Upper lobe of left lung (tissue), 6 donors: ENCODE measurements at regions not wholly inside any gene's neighbourhood (a gene's known extent, or its start where the extent isn't known, plus 50 kb on each side); places are given as distances from the start of the nearest gene placed in this dataset.

Experiments used
- ATAC-seq, 2 donors: fragments of 200-7000 bp; cut with Tn5 transposase; one replicate each; pipeline ENCODE4 v1.9.1; 2022; ENCODE audit warnings: mild to moderate bottlenecking in 2 of 2, moderate library complexity in 2 of 2; ENCODE audit not compliant: low FRiP score in 2 of 2
- DNase-seq, 2 donors: peaks; one replicate each; pipeline ENCODE4 v3.0.0-alpha.2; 2019 to 2020
- H3K27ac ChIP-seq, 4 donors: fragments of 200-600 bp; sonication (generic); one replicate each; pipeline ENCODE4 v1.5.1; 2016 to 2019
- H3K27me3 ChIP-seq, 4 donors: fragments of 200-600 bp; sonication (generic); one replicate each; pipeline ENCODE4 v1.5.1; 2017 to 2019
- H3K36me3 ChIP-seq, 4 donors: fragments of 200-600 bp; sonication (generic); one replicate each; pipeline ENCODE4 v1.5.1; 2016 to 2019
- H3K4me1 ChIP-seq, 4 donors: fragments of 200-600 bp; sonication (generic); one replicate each; pipeline ENCODE4 v1.5.1; 2018 to 2019
- H3K4me3 ChIP-seq, 4 donors: fragments of 200-600 bp; sonication (generic); one replicate each; pipeline ENCODE4 v1.5.1; 2017 to 2019; ENCODE audit warnings: mild to moderate bottlenecking in 2 of 4, moderate library complexity in 1 of 4
- H3K9me3 ChIP-seq, 4 donors: fragments of 200-600 bp; sonication (generic); one replicate each; pipeline ENCODE4 v1.5.1; 2018 to 2019
- EP300 ChIP-seq, 4 donors: sonication (generic); formaldehyde crosslinking; IDR thresholded peaks; one replicate each; pipeline ENCODE4 v1.5.1; 2017; ENCODE audit warnings: antibody characterized with exemption in 4 of 4, control low read depth in 2 of 4
- POLR2A ChIP-seq, 4 donors: fragments of 450-650 bp; IDR thresholded peaks; one replicate each; pipeline ENCODE4 v1.5.1; 2016 to 2017; ENCODE audit warnings: antibody characterized with exemption in 4 of 4, mild to moderate bottlenecking in 2 of 4
- POLR2AphosphoS5 ChIP-seq, 2 donors: sonication (generic); formaldehyde crosslinking; IDR thresholded peaks; one replicate each; pipeline ENCODE4 v1.5.1; 2017; ENCODE audit warnings: antibody characterized with exemption in 2 of 2
- WGBS, 2 donors: methylation state at CpG; one replicate each; pipeline ENCODE4 v1.1.5; 2017 to 2018; 5-methylcytosine and 5-hydroxymethylcytosine counted together
- TF ChIP-seq, protein P1 (sequence below), 6 experiments: fragments of 450-650 bp in 4 of 6; fragments of 200-600 bp in 2 of 6; sonication (generic) in 2 of 6; IDR thresholded peaks; one replicate each; pipeline ENCODE4 v1.5.1; 2016 to 2019; ENCODE audit warnings: antibody characterized with exemption in 6 of 6
- donor health status: DM: no; HTN: no; CAD: no; lungs with moderate emphysema.
- donor health status: DM: no; HTN: yes; CAD: no; lungs with severe emphysema.

DNA sequence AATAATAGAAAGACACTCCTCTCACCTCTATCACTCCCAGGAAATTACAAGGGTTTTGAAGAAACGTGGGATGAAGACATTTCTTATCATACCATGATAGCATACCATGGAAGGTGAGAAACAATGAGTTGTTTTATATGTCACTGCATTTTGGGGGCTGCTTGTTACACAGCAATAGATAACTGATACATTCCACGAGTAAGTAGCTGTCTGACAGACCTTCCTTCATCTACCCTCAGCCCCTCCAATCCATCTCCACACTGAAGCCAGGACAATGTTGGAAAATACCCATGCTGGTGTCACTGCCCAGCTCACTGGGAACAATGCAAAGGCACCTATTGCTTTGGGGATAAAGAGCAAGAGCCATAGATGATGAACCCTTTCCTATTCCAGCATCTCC, 68.9 kb upstream of the USP29 start:
- Histone ChIP-seq H3K27me3 (no peaks in the 10 kb centered on the region), H3K27ac (no peak overlapping the region), H3K4me3 (no peak overlapping the region), H3K9me3 (peaks cover 0 to 18% (median 0%) of the 10 kb centered on the region in 4 donors), H3K36me3 (no peaks in the 10 kb centered on the region), H3K4me1 (no peaks in the 10 kb centered on the region)
- ATAC-seq = no peak
- WGBS, 2 donors = 41 to 55% methylated on average over 2 of the region's 2 CpGs
- DNase-seq = no peak
- TF ChIP-seq POLR2A (IDR thresholded peaks at IDR 0.05) (no peak), POLR2AphosphoS5 (IDR thresholded peaks at IDR 0.05) (no peak), EP300 (IDR thresholded peaks at IDR 0.05) (no peak)
- TF ChIP-seq, protein P1, sequence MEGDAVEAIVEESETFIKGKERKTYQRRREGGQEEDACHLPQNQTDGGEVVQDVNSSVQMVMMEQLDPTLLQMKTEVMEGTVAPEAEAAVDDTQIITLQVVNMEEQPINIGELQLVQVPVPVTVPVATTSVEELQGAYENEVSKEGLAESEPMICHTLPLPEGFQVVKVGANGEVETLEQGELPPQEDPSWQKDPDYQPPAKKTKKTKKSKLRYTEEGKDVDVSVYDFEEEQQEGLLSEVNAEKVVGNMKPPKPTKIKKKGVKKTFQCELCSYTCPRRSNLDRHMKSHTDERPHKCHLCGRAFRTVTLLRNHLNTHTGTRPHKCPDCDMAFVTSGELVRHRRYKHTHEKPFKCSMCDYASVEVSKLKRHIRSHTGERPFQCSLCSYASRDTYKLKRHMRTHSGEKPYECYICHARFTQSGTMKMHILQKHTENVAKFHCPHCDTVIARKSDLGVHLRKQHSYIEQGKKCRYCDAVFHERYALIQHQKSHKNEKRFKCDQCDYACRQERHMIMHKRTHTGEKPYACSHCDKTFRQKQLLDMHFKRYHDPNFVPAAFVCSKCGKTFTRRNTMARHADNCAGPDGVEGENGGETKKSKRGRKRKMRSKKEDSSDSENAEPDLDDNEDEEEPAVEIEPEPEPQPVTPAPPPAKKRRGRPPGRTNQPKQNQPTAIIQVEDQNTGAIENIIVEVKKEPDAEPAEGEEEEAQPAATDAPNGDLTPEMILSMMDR (IDR thresholded peaks at IDR 0.05) = no peak

DNA sequence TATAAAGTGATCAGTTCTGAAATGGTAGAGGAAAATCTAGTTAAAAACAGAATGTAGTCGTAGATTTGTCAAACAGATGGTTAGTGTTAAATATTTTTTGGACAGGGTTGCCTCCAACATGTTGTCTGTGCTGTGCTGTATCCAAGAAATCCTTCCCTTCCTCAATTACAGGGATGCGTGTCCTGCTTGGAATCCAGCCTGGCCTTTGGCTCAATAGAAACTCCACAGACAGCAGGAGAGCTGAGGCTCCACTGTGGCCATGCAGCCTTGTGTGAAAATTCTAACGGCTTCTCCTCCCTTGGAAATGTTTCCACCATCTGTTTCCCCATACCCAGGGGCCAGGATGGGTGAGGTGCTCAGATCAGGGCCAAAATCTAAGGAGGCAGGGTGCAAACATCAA, 67.7 kb upstream of the USP29 start:
- H3K27me3 ChIP-seq = no peaks in the 10 kb centered on the region
- 56 to 68% methylated on average over 3 of the region's 3 CpGs for WGBS, 2 donors
- H3K27ac ChIP-seq = no peak overlapping the region
- no peak overlapping the region for H3K4me3 ChIP-seq
- TF ChIP-seq, protein P1 (IDR thresholded peaks at IDR 0.05) = no peak
- TF ChIP-seq POLR2AphosphoS5 (IDR thresholded peaks at IDR 0.05) (no peak), EP300 (IDR thresholded peaks at IDR 0.05) (no peak), POLR2A (IDR thresholded peaks at IDR 0.05) (no peak)
- H3K9me3 ChIP-seq = peaks cover 0 to 22% (median 0%) of the 10 kb centered on the region in 4 donors
- ATAC-seq (no peak), DNase-seq (no peak)
- no peaks in the 10 kb centered on the region for H3K4me1 ChIP-seq
- no peaks in the 10 kb centered on the region for H3K36me3 ChIP-seq

DNA sequence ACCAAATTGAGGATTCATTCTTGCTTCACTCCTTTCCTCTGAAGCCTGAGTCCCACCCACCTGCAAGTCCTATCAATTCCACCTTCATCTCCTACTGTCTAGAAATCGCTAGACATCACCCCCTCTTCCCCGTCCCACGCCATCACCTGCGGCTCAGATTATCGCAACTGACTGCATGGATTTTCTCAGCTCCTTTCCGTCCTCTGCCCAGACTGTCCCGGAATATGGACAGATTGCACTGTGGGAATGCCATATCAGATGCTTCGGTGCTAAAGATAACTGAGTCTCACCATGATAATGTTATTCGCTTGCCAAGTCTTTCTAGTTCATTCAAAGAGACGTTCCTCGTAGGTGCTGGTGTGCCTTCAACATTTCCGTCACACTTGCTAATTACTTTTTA, 66.4 kb upstream of the USP29 start:
- Histone ChIP-seq H3K27ac (no peak overlapping the region), H3K9me3 (peaks cover 0 to 15% (median 0%) of the 10 kb centered on the region in 4 donors), H3K27me3 (no peaks in the 10 kb centered on the region), H3K4me1 (no peaks in the 10 kb centered on the region), H3K36me3 (no peaks in the 10 kb centered on the region), H3K4me3 (no peak overlapping the region)
- ATAC-seq (no peak), DNase-seq (no peak)
- 66 to 69% methylated on average over 12 of the region's 12 CpGs for WGBS, 2 donors
- TF ChIP-seq POLR2A (IDR thresholded peaks at IDR 0.05) (no peak), POLR2AphosphoS5 (IDR thresholded peaks at IDR 0.05) (no peak), EP300 (IDR thresholded peaks at IDR 0.05) (no peak)
- TF ChIP-seq, protein P1 (IDR thresholded peaks at IDR 0.05) = no peak

DNA sequence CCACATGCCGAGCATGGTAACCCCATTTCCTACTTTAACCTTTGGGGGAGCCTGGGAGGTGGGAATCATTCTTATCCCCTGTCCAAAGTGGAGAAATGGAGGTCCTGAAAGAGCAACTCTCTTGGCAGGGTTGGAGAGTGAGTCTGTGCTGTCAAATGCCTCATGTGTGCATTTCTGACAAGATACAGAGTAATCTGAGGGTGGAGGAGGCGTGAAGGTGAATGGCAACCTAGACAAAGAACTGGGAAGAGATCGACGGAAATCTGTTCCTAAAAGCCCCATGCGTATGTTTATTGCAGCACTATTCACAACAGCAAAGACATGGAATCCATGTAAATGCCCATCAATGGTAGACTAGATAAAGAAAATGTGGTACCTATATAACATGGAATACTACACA, 63.8 kb upstream of the USP29 start:
- TF ChIP-seq EP300 (IDR thresholded peaks at IDR 0.05) (no peak), POLR2A (IDR thresholded peaks at IDR 0.05) (no peak), POLR2AphosphoS5 (IDR thresholded peaks at IDR 0.05) (no peak)
- TF ChIP-seq, protein P1 (IDR thresholded peaks at IDR 0.05) = no peak
- Histone ChIP-seq H3K4me1 (no peaks in the 10 kb centered on the region), H3K36me3 (no peaks in the 10 kb centered on the region), H3K9me3 (peaks cover 0 to 14% (median 0%) of the 10 kb centered on the region in 4 donors), H3K27ac (no peak overlapping the region), H3K4me3 (no peak overlapping the region), H3K27me3 (no peaks in the 10 kb centered on the region)
- 91 to 92% methylated on average over 5 of the region's 5 CpGs for WGBS, 2 donors
- no peak for ATAC-seq
- no peak for DNase-seq

DNA sequence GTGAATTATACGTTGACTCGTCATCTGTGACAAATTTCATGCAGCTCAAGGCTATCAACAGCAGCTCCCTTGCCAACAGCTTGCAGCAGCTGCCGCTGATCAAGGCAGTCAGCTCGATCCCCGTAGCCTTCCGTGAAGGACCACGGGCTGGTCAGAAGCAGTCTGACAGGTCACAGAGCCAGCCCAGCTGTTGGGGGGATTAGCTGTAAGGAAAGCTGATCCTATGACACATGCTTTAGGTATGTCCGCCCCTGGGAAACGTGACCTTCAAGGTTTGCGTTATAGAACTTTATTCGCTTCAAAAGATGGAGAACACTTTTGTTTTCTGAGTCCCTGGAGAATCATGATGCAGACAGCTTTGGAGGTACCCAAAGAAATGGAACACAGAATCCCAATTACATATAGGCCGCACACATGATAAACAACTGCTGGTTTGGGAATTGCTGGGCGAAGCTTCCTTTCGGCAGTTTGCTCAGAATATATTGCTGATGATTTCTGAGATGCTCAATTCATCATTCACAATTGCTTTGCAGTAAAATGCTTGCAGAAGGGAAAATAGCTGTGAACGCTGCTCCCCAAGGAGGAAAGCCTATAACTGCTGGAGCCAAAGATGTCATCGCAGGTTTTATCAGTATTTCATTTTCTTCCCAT, 62.6 kb upstream of the USP29 start:
- DNase-seq (peak in 1 of 2 donors; percentile 22), ATAC-seq (no peak)
- H3K9me3 ChIP-seq = peaks cover 0 to 10% (median 0%) of the 10 kb centered on the region in 4 donors
- no peaks in the 10 kb centered on the region for H3K36me3 ChIP-seq
- no peaks in the 10 kb centered on the region for H3K27me3 ChIP-seq
- TF ChIP-seq EP300 (IDR thresholded peaks at IDR 0.05) (no peak), POLR2AphosphoS5 (IDR thresholded peaks at IDR 0.05) (peak; percentile 45 to 54)
- no peak overlapping the region for H3K4me3 ChIP-seq
- H3K27ac ChIP-seq = no peak overlapping the region
- no peaks in the 10 kb centered on the region for H3K4me1 ChIP-seq
- 49 to 57% methylated on average over 8 to 16 of the region's 16 CpGs for WGBS, 2 donors
